ENCODE measurements at regions not wholly inside any gene's neighbourhood (a gene's known extent, or its start where the extent isn't known, plus 50 kb on each side); places are given as distances from the start of the nearest gene placed in this dataset.

- no peak overlapping the region for H3T11ph ChIP-seq (ENCODE audit: low read length)
- peaks cover 15 to 25% of the 10 kb centered on the region in 2 experiments for H3K4me1 Mint-ChIP-seq
- H2AFZ ChIP-seq (ENCODE audit: low read length) = no peak overlapping the region
- H3K27ac ChIP-seq (ENCODE audit: insufficient read length, low read depth, low read length) = no peak overlapping the region
- H3K14ac ChIP-seq (ENCODE audit: insufficient read depth, low read length) = no peak overlapping the region
- no peaks in the 10 kb centered on the region for H3K79me2 ChIP-seq (ENCODE audit: insufficient read depth, low read length)
- H2AK5ac ChIP-seq (ENCODE audit: insufficient read length, low read length) = no peak overlapping the region
- H2BK5ac ChIP-seq (ENCODE audit: insufficient read length, low read length) = no peak overlapping the region
- H2BK15ac ChIP-seq (ENCODE audit: low read depth, low read length) = no peak overlapping the region
- no peaks in the 10 kb centered on the region; the same call in 1 of the 2 replicates for H3K4me1 ChIP-seq (ENCODE audit: insufficient read depth, low read length)
- no peaks in the 10 kb centered on the region for H3K9me3 ChIP-seq (ENCODE audit: control insufficient read depth, low read depth, low read length)
- no peak overlapping the region for H3K23ac ChIP-seq (ENCODE audit: insufficient read length, low read depth, low read length)
- WGBS (ENCODE audit: extremely low coverage, insufficient read length, low lambda C conversion rate) = no CpG with 5 or more reads among the region's 1 CpG
- no peaks in the 10 kb centered on the region for H3K79me1 ChIP-seq (ENCODE audit: insufficient read depth, low read depth, low read length, poor library complexity, severe bottlenecking)
- H3K56ac ChIP-seq (ENCODE audit: insufficient read length, low read depth, low read length) = no peak overlapping the region
- H3K27me3 ChIP-seq (ENCODE audit: insufficient read depth, low read length) = no peaks in the 10 kb centered on the region
- H3K18ac ChIP-seq (ENCODE audit: insufficient read length, low read depth, low read length) = no peak overlapping the region
- no peaks in the 10 kb centered on the region for H4K20me1 ChIP-seq (ENCODE audit: control insufficient read depth, insufficient read depth, insufficient read length)
- no peak overlapping the region for H2BK120ac ChIP-seq (ENCODE audit: low read depth, low read length, poor library complexity, severe bottlenecking)
- no peak overlapping the region for H4K5ac ChIP-seq (ENCODE audit: insufficient read length, low read depth, low read length)
- H2BK12ac ChIP-seq (ENCODE audit: insufficient read length, low read depth, low read length) = no peak overlapping the region
- H4K91ac ChIP-seq (ENCODE audit: insufficient read length, low read depth, low read length) = no peak overlapping the region
- H2BK20ac ChIP-seq (ENCODE audit: low read depth, low read length, poor library complexity, severe bottlenecking) = no peak overlapping the region
- H3K9ac ChIP-seq (ENCODE audit: extremely low read depth, insufficient read length, low read length) = no peak overlapping the region
- no peaks in the 10 kb centered on the region; a peak in 1 of 5 replicates for H3K9me3 Mint-ChIP-seq
- H3K4ac ChIP-seq (ENCODE audit: low read depth, low read length) = no peak overlapping the region
- TF ChIP-seq, protein P1, sequence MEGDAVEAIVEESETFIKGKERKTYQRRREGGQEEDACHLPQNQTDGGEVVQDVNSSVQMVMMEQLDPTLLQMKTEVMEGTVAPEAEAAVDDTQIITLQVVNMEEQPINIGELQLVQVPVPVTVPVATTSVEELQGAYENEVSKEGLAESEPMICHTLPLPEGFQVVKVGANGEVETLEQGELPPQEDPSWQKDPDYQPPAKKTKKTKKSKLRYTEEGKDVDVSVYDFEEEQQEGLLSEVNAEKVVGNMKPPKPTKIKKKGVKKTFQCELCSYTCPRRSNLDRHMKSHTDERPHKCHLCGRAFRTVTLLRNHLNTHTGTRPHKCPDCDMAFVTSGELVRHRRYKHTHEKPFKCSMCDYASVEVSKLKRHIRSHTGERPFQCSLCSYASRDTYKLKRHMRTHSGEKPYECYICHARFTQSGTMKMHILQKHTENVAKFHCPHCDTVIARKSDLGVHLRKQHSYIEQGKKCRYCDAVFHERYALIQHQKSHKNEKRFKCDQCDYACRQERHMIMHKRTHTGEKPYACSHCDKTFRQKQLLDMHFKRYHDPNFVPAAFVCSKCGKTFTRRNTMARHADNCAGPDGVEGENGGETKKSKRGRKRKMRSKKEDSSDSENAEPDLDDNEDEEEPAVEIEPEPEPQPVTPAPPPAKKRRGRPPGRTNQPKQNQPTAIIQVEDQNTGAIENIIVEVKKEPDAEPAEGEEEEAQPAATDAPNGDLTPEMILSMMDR (conservative IDR thresholded peaks at IDR 0.05) = no peak
- no peaks in the 10 kb centered on the region for H3K36me3 Mint-ChIP-seq (ENCODE audit: insufficient read depth in 1 of 3, low read depth in 3 of 3)
- H4K8ac ChIP-seq (replicated peaks; ENCODE audit: insufficient read length, low read depth, low read length) = no peak overlapping the region
- no peak overlapping the region for H3K4me2 ChIP-seq (ENCODE audit: insufficient read depth, insufficient read length, low read length)
- H3K23me2 ChIP-seq (ENCODE audit: insufficient read length, low read depth, low read length, poor library complexity, severe bottlenecking) = no peaks in the 10 kb centered on the region
- H3K27ac Mint-ChIP-seq = no peak overlapping the region; a peak in 2 of 7 replicates
- peaks cover under 1% of the 10 kb centered on the region for H3K27me3 Mint-ChIP-seq (ENCODE audit: low read depth)
- H3K4me3 Mint-ChIP-seq = no peak overlapping the region
- no peak for DNase-seq
These were observed 69.8 kb downstream of the MAP1LC3B2 start for GRCh38 chr12:116628989-116629388.

Measured in H9 (cell line).